ENCODE measurements at regions not wholly inside any gene's neighbourhood (a gene's known extent, or its start where the extent isn't known, plus 50 kb on each side); places are given as distances from the start of the nearest gene placed in this dataset.

DNA sequence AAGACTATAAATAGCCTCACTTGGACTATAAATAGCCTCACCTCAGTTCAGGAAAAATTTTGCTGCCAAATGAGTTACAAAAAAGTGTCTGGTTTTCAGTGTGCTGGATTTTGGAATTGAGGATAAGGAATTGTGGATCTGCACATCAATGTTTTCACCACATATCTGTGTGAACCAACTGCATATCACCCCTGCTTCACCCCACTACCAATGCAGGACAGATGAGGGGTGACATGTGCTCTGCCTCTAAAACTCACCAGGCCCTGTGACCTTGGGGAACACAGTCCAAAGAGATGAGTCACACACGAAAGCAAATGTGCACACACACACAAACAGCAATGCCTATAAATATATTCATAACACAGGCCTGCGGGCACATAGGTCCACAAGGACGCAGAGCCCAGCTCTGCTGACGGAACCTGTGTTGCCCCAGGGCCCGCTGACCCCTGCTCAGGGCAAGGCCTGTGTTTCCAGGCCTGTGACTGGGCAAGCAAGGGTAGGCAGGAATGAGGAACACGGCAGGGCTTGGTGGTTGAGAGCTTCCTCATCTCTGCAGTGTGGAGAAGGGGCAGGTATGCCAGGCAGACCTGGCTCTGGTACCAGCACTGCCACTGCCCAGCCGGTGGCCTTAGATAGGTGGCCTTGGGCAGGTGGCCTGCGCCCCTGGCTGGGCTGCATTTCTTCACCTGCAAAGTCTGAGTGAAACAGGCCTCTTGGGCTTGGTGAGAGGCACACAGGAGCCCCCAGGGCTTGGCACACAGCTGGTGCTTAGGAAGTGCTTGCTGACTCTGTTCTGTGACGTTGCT lies 82.4 kb downstream of the ARL6IP4 start (continued):
- TF ChIP-seq ZNF589 (CRISPR knock-in tag; conservative IDR thresholded peaks at IDR 0.05) (no peak), ZKSCAN5 (CRISPR knock-in tag; IDR thresholded peaks at IDR 0.05) (no peak), PTBP1 (IDR thresholded peaks at IDR 0.05; ENCODE audit: low read depth, low read length, poor library complexity, severe bottlenecking) (no peak), MAFK (conservative IDR thresholded peaks at IDR 0.05 in 1 of 2, IDR thresholded peaks at IDR 0.05 in 1 of 2; ENCODE audit: low read length in 2 of 2) (peak; percentile 10 to 34; a peak in 3 of 4 replicates), NR2F6 (IDR thresholded peaks at IDR 0.05) (peak; percentile 55), NR2F6 (CRISPR knock-in tag; IDR thresholded peaks at IDR 0.05) (peak; percentile 76), ZNF484 (CRISPR knock-in tag; IDR thresholded peaks at IDR 0.05; ENCODE audit: borderline replicate concordance, low read depth) (no peak), HES4 (CRISPR knock-in tag; IDR thresholded peaks at IDR 0.05; ENCODE audit: borderline replicate concordance) (no peak), SALL2 (CRISPR knock-in tag; IDR thresholded peaks at IDR 0.05) (no peak), RBM39 (IDR thresholded peaks at IDR 0.05; ENCODE audit: low read depth, low read length, poor library complexity, severe bottlenecking) (no peak), ZNF20 (CRISPR knock-in tag; IDR thresholded peaks at IDR 0.05) (no peak)
- TF ChIP-seq, protein P1, sequence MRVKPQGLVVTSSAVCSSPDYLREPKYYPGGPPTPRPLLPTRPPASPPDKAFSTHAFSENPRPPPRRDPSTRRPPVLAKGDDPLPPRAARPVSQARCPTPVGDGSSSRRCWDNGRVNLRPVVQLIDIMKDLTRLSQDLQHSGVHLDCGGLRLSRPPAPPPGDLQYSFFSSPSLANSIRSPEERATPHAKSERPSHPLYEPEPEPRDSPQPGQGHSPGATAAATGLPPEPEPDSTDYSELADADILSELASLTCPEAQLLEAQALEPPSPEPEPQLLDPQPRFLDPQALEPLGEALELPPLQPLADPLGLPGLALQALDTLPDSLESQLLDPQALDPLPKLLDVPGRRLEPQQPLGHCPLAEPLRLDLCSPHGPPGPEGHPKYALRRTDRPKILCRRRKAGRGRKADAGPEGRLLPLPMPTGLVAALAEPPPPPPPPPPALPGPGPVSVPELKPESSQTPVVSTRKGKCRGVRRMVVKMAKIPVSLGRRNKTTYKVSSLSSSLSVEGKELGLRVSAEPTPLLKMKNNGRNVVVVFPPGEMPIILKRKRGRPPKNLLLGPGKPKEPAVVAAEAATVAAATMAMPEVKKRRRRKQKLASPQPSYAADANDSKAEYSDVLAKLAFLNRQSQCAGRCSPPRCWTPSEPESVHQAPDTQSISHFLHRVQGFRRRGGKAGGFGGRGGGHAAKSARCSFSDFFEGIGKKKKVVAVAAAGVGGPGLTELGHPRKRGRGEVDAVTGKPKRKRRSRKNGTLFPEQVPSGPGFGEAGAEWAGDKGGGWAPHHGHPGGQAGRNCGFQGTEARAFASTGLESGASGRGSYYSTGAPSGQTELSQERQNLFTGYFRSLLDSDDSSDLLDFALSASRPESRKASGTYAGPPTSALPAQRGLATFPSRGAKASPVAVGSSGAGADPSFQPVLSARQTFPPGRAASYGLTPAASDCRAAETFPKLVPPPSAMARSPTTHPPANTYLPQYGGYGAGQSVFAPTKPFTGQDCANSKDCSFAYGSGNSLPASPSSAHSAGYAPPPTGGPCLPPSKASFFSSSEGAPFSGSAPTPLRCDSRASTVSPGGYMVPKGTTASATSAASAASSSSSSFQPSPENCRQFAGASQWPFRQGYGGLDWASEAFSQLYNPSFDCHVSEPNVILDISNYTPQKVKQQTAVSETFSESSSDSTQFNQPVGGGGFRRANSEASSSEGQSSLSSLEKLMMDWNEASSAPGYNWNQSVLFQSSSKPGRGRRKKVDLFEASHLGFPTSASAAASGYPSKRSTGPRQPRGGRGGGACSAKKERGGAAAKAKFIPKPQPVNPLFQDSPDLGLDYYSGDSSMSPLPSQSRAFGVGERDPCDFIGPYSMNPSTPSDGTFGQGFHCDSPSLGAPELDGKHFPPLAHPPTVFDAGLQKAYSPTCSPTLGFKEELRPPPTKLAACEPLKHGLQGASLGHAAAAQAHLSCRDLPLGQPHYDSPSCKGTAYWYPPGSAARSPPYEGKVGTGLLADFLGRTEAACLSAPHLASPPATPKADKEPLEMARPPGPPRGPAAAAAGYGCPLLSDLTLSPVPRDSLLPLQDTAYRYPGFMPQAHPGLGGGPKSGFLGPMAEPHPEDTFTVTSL (CRISPR knock-in tag; IDR thresholded peaks at IDR 0.05; ENCODE audit: borderline replicate concordance): peak; percentile 63; the same call in 1 of the 2 replicates
- TF ChIP-seq, protein P2, sequence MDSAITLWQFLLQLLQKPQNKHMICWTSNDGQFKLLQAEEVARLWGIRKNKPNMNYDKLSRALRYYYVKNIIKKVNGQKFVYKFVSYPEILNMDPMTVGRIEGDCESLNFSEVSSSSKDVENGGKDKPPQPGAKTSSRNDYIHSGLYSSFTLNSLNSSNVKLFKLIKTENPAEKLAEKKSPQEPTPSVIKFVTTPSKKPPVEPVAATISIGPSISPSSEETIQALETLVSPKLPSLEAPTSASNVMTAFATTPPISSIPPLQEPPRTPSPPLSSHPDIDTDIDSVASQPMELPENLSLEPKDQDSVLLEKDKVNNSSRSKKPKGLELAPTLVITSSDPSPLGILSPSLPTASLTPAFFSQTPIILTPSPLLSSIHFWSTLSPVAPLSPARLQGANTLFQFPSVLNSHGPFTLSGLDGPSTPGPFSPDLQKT (CRISPR knock-in tag; IDR thresholded peaks at IDR 0.05; ENCODE audit: borderline replicate concordance): no peak
- TF ChIP-seq, protein P3, sequence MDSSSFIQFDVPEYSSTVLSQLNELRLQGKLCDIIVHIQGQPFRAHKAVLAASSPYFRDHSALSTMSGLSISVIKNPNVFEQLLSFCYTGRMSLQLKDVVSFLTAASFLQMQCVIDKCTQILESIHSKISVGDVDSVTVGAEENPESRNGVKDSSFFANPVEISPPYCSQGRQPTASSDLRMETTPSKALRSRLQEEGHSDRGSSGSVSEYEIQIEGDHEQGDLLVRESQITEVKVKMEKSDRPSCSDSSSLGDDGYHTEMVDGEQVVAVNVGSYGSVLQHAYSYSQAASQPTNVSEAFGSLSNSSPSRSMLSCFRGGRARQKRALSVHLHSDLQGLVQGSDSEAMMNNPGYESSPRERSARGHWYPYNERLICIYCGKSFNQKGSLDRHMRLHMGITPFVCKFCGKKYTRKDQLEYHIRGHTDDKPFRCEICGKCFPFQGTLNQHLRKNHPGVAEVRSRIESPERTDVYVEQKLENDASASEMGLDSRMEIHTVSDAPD (CRISPR knock-in tag; IDR thresholded peaks at IDR 0.05): no peak
- TF ChIP-seq, protein P4, sequence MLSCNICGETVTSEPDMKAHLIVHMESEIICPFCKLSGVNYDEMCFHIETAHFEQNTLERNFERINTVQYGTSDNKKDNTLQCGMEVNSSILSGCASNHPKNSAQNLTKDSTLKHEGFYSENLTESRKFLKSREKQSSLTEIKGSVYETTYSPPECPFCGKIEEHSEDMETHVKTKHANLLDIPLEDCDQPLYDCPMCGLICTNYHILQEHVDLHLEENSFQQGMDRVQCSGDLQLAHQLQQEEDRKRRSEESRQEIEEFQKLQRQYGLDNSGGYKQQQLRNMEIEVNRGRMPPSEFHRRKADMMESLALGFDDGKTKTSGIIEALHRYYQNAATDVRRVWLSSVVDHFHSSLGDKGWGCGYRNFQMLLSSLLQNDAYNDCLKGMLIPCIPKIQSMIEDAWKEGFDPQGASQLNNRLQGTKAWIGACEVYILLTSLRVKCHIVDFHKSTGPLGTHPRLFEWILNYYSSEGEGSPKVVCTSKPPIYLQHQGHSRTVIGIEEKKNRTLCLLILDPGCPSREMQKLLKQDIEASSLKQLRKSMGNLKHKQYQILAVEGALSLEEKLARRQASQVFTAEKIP (CRISPR knock-in tag; IDR thresholded peaks at IDR 0.05; ENCODE audit: borderline replicate concordance): no peak
- TF ChIP-seq, protein P5, sequence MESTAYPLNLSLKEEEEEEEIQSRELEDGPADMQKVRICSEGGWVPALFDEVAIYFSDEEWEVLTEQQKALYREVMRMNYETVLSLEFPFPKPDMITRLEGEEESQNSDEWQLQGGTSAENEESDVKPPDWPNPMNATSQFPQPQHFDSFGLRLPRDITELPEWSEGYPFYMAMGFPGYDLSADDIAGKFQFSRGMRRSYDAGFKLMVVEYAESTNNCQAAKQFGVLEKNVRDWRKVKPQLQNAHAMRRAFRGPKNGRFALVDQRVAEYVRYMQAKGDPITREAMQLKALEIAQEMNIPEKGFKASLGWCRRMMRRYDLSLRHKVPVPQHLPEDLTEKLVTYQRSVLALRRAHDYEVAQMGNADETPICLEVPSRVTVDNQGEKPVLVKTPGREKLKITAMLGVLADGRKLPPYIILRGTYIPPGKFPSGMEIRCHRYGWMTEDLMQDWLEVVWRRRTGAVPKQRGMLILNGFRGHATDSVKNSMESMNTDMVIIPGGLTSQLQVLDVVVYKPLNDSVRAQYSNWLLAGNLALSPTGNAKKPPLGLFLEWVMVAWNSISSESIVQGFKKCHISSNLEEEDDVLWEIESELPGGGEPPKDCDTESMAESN (CRISPR knock-in tag; conservative IDR thresholded peaks at IDR 0.05): no peak

Measured in HepG2 (cell line).